ENCODE measurements at regions not wholly inside any gene's neighbourhood (a gene's known extent, or its start where the extent isn't known, plus 50 kb on each side); places are given as distances from the start of the nearest gene placed in this dataset.

DNA sequence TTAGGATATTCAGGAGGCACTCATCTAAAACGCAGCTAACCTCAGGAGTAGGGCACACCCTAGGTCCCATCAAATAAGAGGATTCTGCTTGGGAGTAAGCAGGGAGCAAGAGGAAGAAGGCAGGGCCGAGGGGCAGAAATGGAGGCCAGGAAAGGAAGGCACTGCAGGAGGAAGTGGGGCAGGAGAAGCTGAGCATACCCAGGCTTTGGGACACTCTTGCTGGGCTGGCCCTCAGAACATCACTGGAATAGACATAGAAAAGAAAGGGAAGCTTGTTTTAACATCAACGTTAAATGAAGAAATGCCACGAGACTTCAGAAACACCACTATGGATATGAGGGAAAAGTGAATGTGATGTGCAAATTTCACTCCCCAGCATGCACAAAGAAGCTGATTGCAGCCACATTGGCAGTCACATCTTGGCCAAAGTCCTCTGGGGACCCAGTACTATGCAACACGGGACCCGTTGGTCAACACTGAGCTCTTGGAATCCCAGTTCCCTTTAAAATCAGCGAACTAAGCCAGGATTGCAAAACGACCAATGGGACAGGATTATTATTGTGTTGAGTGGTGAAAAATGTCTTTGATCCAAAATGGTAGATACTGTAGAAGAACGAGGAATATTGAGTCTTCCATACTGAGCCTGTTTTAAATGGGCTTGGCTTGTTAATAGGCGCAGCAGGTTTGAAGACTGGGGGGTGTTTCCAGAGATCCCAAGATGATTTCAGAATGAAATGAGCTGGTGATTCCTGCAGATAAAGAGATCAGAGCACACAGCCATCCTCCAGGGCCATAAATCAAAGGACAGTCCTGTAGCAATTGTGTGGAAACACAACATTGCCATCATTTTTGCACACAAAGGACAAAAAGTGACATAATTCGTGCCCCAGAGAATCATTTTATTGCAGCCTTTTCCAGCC, 152.4 kb downstream of the TOMM20 start:
- DNase-seq (ENCODE audit: low read depth in 2 of 2), result no peak

DNA sequence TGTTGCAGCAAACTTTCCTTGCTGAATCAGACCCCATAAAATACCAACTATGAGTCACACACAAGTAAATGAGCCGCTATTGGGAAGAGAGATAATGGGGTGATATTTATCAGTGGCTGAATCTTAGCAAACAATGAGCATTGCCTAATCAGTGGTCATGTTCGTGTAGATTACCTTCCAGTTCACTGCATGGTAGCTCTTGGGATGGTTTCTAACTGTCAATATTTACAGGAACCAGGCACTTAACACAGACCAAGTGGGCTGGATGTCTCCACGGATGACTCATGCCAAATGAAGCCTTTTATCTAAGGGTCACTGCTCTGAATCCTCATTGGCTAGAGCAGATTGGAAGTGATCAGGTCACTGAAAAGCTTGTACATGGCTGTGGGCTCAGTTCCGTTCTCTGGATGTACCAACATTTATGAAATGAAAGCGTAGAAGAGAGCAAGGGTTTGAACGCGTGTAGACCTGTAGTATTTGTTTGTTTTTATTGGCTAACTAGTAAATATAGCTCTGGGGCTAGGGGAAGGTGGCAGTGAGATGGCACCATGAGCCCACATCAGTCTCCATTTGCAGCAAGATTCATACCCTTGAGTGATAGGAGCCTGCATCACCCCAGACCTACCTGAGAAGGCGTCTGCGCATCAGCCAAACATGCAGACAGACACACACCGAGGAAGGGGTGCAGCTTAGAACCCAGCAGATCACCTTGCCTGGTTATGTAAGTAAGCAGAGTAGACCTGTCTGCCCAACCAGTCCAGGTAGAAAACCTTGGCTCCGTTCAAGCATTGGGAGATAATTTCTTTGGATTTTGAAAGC, 153.3 kb downstream of the TOMM20 start:
- DNase-seq (ENCODE audit: low read depth in 2 of 2), result no peak

DNA sequence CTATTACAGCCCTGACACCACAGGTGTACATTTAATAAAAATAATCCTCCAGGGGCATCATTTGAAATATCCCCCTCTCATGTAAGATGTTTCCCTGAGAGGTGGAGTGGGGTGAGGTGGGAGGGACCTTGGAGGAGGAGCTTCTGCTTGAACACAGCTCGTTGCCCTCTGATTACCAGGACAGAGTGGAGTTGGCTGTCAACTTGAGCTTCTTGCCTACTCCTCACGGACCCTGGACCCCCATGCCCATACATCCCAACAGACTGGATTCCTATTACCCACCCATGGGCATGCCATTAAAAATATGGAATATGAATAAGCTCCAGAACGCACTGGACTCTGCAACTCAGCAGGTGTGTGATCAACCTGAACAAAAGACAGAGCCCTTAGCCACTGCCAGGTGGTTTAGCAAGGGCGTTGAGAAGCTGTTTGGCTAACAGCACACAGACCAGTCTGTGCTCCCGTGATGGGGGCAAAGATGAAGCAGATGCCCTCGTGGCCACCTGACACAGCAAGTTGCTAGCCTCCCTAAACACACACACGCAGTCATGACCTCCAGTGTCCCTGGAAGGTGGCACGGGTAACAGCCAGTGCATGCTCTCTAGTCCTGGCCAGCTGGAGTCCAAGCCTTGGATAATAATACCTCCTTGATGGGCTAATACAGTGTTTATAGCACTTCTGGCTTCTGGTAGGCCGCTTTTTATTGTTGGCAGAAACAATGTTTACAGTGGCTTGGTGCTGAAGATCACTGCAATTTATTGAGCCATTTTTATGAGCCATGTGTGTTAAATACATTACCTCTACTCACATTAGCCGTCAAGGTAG, 155.0 kb downstream of the TOMM20 start:
- DNase-seq (ENCODE audit: low read depth in 2 of 2), result no peak

DNA sequence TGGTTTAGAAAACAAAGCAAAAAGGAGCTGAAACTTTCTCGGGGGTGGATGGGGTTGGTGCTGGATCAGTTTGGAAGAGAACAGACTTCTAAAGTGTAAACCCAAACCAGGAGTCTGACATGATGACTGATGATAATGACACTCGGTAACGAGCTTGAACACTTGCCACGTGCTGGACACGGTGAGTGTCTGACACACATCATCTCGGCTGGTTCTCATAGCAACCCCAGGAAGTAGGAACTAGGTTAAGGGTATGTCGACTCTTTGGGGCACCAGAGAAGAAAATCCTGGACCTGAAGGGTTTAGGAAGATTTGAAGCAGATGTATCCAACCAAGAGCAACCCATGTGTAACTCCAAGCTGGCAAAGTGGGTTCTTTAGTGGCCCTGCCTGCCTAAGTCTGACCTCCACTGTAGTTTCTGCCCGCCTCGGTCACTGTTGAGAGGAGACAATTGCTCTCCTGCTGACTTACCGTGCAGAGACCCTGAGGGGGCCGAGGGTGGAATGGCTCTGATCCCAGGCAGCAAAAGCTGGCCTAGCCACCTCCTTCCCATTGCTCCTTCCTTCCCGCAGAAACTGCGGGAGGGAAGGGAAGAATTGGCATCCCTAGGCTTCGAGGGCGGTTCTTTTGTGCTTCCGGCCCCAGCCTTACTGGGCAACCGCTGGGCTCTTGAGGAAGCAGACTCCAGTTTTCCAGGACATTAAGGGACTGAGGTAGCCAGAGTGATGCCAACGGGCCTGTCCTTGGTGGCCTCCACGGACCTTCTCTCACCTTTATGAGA, 156.0 kb downstream of the TOMM20 start:
- DNase-seq (ENCODE audit: low read depth in 2 of 2), result no peak

DNA sequence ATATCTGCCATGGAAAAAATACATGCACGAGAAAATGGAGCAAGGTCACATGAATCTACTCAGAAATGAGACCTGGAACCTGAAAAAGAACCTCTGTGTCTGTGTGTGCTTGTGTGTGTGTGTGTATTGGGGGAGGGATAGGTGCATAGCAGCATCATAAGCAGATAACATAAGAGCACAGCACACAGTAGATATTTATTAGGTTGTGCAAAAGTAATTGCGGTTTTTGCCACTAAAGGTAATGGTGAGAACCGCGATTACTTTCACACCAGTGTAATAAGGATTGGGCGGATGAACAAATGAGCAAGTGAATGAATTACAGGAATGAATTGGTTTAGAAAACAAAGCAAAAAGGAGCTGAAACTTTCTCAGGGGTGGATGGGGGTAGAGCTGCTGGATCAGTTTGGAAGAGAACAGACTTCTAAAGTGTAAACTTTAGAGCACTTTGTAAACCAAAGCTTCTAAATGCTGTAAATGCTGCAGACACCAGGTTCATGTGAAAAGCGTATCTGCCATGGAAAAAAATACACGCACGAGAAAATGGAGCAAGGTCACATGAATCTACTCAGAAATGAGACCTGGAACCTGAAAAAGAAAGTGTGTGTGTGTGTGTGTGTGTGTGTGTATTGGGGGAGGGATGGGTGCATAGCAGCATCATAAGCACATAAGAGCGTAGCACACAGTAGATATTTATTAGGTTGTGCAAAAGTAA, 156.9 kb downstream of the TOMM20 start:
- no peak for DNase-seq (ENCODE audit: low read depth in 2 of 2)

DNA sequence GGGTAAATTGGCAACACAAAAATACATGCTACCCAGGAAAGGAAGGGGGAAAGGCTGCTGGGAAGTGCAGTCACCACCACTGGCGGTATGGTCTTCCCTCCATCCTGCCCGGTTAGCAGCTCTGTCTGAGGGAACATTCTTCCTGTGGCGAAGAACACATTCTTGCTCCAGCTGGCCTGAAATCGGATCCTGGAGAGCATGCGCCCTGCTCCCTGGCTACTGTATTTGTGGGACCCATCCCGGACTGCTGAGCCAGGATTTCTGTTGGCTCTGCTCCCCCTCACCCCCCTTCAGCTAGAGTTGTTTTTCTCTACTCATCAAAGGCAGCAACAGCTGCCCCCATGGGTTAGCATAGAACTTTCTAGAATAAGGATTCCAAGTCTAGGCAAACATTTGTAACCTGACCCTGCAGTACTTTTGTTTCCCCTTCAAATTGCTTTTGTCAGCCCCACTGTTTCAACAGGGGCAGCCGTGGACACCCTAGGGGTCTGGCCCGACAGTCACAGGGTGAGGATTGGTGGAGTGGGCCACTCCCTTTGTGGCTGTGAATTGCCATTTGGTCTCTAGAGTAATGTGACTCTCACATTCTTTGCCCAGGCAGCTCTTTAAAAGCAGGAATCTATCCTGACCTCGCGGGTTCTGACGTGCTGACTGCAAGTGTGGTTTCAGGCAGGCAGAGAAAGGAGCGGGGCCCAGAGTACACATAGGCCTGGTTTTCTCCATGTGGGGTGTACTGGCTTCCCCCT, 157.7 kb downstream of the TOMM20 start:
- DNase-seq (ENCODE audit: low read depth in 2 of 2), result no peak

DNA sequence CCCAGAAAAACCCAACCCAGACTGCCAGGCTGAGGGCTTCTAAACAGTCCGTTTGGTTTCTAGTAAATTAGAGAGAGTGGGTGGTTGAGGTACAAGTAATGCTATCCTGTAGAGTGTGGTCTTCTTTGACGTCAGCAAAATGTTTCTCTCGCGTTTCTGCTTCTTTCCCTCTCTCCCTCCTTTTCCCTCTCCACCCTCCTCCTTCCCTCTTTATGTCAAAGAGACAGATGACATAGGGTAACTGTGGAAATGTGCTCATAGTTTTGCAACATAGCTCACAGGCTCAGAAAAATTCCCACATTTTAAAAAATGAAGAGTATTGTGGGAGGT, 158.3 kb downstream of the TOMM20 start:
- DNase-seq (ENCODE audit: low read depth in 2 of 2), result no peak

DNA sequence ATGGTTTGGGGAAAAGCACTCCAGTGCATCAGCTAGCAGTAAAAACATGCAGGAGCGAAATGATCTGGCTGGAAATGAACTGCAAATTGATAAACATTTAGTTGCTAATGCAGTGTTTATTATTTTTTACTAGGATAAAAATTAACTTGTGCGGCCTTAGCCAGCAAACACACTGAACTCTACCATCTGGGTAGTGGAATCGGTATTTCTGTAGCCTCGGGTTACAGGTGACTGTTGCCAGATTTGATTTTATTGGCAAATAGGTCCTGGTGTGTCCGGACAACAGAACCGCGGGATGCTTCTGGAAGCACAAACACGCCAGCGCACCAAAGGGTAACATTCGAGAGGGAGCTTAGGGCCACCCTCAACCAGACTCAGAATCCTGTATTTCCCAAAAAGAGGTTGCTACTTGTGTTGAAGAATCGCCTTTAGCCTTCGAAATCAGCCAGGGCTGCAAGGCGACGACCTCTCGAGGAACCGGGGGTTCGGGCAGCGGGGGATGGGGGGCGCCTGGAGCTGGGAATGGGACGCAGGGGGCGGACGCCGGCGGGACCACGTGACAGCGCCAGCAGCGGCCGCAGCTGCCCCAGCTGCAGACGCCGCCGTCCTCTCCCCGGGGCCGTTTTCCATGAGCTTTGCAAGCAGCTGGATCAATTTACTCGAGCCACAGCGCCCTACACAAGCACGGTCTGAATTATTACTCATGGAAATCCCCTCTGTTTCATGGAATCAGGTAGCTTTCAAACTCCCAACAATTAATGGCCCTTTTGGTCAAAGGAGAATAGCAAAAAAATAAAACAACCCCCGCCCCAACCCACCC, 158.8 kb downstream of the TOMM20 start:
- no peak for DNase-seq (ENCODE audit: low read depth in 2 of 2)

DNA sequence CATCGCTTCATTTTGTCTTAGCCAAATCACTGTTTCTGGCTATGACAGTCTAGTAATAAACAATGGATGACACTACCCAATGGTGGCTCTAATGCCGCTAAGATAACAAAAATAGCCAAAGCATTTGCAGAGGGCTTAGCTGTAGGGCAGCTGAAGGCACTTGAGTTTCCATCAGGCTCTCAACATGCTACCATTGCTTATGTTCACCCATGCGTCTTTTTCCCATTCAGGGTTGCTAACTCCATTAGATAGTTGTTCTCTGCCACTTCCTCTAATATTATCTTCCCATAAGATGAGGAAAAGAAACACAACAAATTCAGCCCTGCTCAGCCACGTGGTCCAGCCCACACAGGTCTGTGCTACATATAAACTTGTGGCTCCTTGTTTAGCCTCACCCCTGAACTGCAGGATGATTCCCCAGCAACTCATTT, 159.6 kb downstream of the TOMM20 start:
- DNase-seq (ENCODE audit: low read depth in 2 of 2), result no peak

DNA sequence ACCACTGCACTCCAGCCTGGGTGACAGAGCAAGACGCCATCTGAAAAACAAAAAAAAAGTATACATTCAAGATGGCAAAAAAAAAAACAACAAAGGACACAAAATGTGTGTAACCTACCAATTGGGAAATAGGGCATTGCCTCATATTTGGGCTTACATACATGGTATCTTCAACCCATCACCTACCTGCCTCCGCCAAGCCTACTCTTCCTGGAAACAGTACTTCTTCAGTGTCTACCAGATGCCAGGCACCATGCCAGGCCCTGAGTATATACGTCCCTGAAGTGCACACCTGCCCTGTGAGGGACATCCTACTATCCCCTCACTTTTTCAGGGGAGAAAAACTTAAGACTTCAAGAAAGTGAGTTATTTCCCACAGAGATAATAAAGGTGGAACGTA, 160.2 kb downstream of the TOMM20 start:
- no peak for DNase-seq (ENCODE audit: low read depth in 2 of 2)

DNA sequence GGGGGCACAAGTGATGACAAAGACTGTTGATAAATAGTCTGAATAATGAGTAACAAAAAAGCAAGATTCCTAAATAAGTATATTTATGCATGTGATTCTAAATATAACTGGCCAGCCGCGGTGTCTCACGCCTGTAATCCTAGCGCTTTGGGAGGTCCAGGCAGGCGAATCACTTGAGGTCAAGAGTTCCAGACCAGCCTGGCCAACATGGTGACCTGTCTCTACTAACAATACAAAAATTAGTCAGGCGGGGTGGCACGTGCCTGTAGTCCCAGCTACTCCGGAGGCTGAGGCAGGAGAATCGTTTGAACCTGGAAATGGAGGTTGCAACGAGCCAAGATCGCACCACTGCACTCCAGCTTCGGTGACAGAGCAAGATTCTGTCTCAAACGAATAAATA, 161.5 kb downstream of the TOMM20 start:
- no peak for DNase-seq (ENCODE audit: low read depth in 2 of 2)

DNA sequence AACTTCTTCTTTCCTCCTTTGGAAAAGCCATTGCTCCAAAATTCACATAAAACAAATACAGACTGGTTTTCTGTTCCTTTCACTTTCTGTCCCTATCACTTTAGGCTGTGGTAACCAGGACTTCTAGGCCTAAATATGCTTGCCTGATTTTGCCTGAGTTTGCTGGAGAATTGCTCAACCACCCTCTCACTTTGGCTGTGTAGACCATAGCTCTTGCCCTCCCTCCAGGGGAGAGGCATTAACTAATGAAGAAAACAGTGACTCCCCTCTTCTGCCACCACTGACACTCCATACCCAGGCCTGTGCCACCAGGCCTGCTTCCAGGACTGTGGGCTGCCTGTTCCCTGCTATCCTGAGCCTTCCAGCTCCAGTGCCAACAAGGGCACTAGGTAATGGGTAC, 163.5 kb downstream of the TOMM20 start:
- no peak for DNase-seq (ENCODE audit: low read depth in 2 of 2)

DNA sequence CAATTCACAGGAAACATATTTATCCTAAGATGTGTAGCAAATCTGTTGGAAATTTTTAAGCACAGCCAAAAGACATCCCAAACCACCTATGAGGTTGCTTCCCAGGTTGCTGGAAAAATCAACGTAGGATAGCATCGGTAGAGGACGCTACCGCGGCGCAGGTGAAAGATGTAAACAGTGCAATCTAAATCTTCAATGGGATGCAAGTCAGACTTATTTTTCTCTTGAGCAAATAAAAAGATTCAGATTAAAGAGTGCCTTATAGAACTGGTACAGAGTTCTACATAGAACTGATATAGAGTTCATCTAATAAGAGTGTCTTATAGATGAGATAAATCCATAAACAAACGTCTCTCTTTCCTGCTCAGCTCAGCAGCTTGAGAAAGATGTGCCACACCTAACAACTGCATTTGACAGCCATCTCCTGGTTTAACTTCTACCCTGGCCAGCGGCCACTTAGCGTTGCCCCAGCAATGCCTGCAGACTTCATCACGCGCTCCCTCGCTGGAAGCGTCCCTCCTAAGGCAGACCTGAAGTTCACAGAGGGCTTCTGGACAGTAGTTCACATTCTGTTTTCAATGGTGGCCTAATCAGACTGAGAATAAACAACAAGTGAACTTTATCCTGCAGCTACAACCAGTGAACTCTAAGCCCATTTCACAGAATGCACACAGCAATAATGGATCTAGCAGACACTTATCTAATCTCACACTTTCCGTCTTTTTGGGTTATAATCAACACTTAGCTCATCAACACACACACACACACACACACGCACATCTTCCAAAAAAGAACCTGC, 164.5 kb downstream of the TOMM20 start:
- DNase-seq (ENCODE audit: low read depth in 2 of 2), result no peak

DNA sequence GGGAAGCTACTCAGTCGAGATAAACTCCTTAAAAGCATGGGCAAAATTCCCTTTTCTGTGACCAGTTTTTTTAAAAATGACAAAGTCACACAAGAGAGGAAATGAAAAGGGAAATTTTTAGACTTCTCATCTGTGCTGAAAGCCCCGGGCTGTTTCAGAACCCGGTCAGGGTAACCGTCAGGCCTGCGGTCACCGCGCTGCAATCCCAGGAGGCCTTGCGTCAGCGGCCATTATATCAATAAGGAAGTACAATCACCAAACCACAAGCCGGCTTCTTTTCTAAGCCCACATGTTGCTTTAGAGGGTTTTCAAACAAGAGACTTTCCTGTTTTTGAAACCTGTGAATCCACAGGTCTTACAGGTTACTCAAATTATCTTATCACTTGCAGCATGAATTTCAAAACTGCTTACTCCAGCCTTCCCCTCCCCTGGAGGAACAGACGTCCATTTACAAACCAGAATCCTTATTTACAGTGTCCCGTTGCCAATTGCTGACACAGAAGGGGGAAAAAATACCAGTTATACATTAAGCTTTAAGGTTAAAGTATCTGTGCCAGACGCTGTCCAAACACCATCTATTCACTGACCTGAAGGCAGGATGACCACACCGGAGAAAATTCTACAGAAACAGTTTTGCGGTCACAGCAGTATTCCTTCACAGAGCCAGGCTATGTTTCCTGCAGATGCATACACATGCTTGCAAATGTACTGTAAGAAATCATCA, 165.3 kb downstream of the TOMM20 start:
- peak; percentile 81 to 83 for DNase-seq (ENCODE audit: low read depth in 2 of 2)

DNA sequence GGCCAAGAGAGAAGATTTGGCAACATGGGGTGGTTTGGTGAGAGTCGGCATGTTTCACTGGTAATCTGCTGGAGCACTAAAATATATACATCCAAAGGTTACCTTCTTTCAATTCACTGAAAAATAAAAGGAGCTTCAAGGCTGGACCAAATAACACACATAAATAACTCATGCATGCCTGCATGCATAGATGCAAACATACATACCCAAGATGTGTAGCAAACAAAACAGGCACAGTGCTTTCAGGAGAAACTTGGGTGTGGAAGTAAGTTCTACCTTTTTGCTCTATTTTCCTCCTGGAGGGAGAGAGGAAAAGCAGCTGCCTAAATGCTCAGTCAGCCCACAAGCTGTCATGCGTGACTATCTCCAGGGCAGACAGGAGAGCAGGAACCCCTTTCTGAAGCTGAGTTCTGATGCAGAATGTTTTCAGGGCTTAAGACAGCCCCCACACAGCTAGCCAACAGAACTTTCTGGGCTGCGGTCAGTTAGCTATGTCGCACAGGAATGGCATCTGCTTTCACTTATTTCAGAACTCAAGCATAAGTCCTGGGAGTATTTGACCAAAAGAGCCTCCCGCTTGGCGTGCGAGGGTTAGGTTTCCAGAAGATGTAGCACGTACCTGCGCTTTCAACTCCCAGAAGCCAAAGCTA, 166.2 kb downstream of the TOMM20 start:
- DNase-seq (ENCODE audit: low read depth in 2 of 2), result no peak

DNA sequence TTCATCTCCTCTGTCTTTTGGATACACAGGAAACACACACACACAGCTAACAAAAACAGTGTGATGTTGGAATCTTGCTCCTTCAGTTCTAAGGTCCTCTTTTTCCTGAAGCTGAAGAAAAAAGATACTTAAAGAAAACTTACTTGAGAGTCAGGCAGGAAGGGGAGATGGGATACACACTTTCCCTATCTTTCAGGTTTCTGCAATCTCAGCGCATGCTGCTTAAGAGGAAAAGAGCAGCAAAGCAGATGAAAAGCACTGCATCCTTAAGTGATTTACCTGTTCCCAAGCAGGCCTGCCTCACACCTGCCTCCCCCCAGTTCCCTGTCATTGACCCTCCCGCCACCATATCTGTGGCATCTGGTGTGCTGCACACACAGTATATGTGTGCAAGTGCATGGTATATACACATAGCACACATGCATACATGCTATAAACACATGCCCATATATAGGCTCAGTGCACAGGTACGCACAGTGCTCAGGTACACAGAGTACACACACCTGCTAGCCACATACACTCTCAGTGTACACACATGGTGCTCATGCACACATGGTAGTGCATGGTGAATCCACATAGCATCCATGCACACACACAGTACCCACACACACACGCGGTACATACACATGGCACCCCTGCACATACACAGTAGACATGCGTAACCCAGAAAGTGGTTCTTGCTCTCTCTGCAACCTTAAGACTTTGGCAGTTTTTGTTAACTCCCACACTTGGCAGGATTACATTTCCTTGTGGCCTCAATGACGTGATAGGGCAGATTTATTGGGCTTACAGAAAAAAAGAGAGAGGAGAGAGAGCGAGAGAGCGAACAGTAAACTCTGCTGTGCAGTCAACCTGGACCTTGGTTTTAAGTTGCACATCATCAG, 166.9 kb downstream of the TOMM20 start:
- DNase-seq (ENCODE audit: low read depth in 2 of 2), result no peak

All from activated CD8-positive, alpha-beta memory T cell treated with anti-CD3 and anti-CD28 coated beads for 4 hours (primary cell).